ENCODE measurements at regions not wholly inside any gene's neighbourhood (a gene's known extent, or its start where the extent isn't known, plus 50 kb on each side); places are given as distances from the start of the nearest gene placed in this dataset.
"Not testable (repeated sequence)": the region's sequence is repeated elsewhere in the genome, so short reads cannot be mapped to it uniquely, and the experiment has no call there.

DNA sequence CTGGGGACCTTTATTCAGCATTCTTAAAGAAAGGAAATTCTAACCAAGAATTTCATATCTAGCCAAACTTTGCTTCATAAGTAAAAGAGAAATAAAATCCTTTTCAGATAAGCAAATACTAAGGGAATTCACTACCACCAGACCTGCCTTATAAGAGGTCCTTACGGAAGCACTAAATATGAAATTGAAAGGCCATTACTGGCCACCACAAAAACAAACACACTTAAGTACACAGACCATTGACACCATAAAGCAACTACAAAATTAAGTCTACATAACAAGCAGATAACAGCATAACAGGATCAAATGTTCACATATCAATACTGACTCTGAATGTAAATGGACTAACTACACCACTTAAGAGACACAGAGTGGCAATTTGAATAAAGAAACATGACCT, 361.4 kb upstream of the POU5F2 start:
- ChIA-PET POLR2A (no interaction called here), CTCF (no interaction called here)
- H3K9me3 Mint-ChIP-seq: peaks cover 32% of the 10 kb centered on the region
- H3K4me3 Mint-ChIP-seq: no peak overlapping the region
- no peak overlapping the region for H3K27ac Mint-ChIP-seq
- peaks cover 56% of the 10 kb centered on the region for H3K4me1 Mint-ChIP-seq (ENCODE audit: low read depth)
- H3K36me3 Mint-ChIP-seq: peaks cover 60% of the 10 kb centered on the region
- intact Hi-C loops (cut with micrococcal nuclease): no loop called here
- no peaks in the 10 kb centered on the region for H3K27me3 Mint-ChIP-seq
- DNase-seq: no peak

GRCh38 chr5:94097384-94097783, 356.0 kb upstream of the POU5F2 start:
- H3K36me3 Mint-ChIP-seq: peaks cover 29% of the 10 kb centered on the region
- DNase-seq; H3K27me3 Mint-ChIP-seq; POLR2A ChIA-PET; H3K27ac Mint-ChIP-seq; H3K4me3 Mint-ChIP-seq; intact Hi-C loops (cut with micrococcal nuclease); CTCF ChIA-PET: not testable (repeated sequence)
- peaks cover 31% of the 10 kb centered on the region for H3K4me1 Mint-ChIP-seq (ENCODE audit: low read depth)
- peaks cover 11% of the 10 kb centered on the region for H3K9me3 Mint-ChIP-seq

- POLR2A ChIA-PET: no interaction called here
- Mint-ChIP-seq H3K27me3 (no peaks in the 10 kb centered on the region), H3K27ac (no peak overlapping the region), H3K4me1 (ENCODE audit: low read depth) (peaks cover 26% of the 10 kb centered on the region), H3K9me3 (peaks cover 3% of the 10 kb centered on the region), H3K4me3 (no peak overlapping the region), H3K36me3 (peaks cover 16% of the 10 kb centered on the region)
- CTCF ChIA-PET: interaction anchor here (0.7 kb wide), 1 partner anchor 8 kb away, joined by 3 read pairs; no protein-coding TSS in a partner anchor
- DNase-seq: no peak
- intact Hi-C loops (cut with micrococcal nuclease): no loop called here
Measured at GRCh38 chr5:94094793-94095441, 353.5 kb upstream of the POU5F2 start.

GRCh38 chr5:94093300-94093699, 351.9 kb upstream of the POU5F2 start:
- Mint-ChIP-seq H3K27ac (no peak overlapping the region), H3K27me3 (no peaks in the 10 kb centered on the region), H3K9me3 (peaks cover 3% of the 10 kb centered on the region), H3K4me1 (ENCODE audit: low read depth) (peaks cover 18% of the 10 kb centered on the region), H3K4me3 (no peak overlapping the region), H3K36me3 (peaks cover 7% of the 10 kb centered on the region)
- POLR2A ChIA-PET: no interaction called here
- intact Hi-C loops (cut with micrococcal nuclease): no loop called here
- DNase-seq: no peak
- CTCF ChIA-PET: no interaction called here

GRCh38 chr5:94086635-94087034, 345.2 kb upstream of the POU5F2 start:
- H3K9me3 Mint-ChIP-seq; intact Hi-C loops (cut with micrococcal nuclease); H3K36me3 Mint-ChIP-seq; POLR2A ChIA-PET; H3K27ac Mint-ChIP-seq; DNase-seq; H3K4me3 Mint-ChIP-seq; H3K27me3 Mint-ChIP-seq: not testable (repeated sequence)
- peaks cover 15% of the 10 kb centered on the region for H3K4me1 Mint-ChIP-seq (ENCODE audit: low read depth)
- CTCF ChIA-PET: interaction anchor here (1.1 to 1.2 kb wide), 2 partner anchors 8 to 12 kb away, joined by 3 read pairs; no protein-coding TSS in a partner anchor

GRCh38 chr5:94086194-94086593, 344.8 kb upstream of the POU5F2 start:
- peaks cover 19% of the 10 kb centered on the region for H3K4me1 Mint-ChIP-seq (ENCODE audit: low read depth)
- H3K27me3 Mint-ChIP-seq: no peaks in the 10 kb centered on the region
- POLR2A ChIA-PET: no interaction called here

DNA sequence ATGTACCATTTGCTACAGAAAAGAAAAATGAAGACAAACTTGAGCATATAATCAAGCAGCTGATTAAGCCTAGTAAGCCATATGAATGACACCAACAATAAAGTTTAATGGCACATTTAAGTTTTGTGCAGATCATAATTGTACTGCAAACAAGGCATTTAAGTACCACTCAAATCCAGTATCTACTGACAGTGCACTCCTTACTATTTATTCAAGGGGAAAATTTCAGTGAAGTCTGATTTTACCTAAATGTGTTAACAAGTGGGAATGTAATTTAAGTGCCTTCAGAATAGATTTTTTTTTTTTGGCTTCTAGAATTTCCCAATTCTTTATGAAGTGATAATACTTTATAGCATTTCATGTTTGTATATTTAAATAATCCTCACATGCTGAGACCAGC, 341.0 kb upstream of the POU5F2 start:
- Mint-ChIP-seq H3K36me3 (peaks cover 3% of the 10 kb centered on the region), H3K4me3 (no peak overlapping the region), H3K9me3 (peaks cover 2% of the 10 kb centered on the region), H3K27me3 (no peaks in the 10 kb centered on the region), H3K4me1 (ENCODE audit: low read depth) (peaks cover 25% of the 10 kb centered on the region), H3K27ac (no peak overlapping the region)
- CTCF ChIA-PET: no interaction called here
- intact Hi-C loops (cut with micrococcal nuclease): no loop called here
- POLR2A ChIA-PET: no interaction called here
- DNase-seq: no peak

More at GRCh38 chr5:94086194-94086593, 344.8 kb upstream of the POU5F2 start:
- CTCF ChIA-PET: interaction anchor here (0.6 to 1.2 kb wide), 3 partner anchors 9 to 124 kb away, joined by 3 read pairs; no protein-coding TSS in a partner anchor
- intact Hi-C loops (cut with micrococcal nuclease): no loop called here
- Mint-ChIP-seq H3K4me3 (no peak overlapping the region), H3K36me3 (peaks cover 3% of the 10 kb centered on the region), H3K27ac (no peak overlapping the region), H3K9me3 (peaks cover 2% of the 10 kb centered on the region)
- no peak for DNase-seq

DNA sequence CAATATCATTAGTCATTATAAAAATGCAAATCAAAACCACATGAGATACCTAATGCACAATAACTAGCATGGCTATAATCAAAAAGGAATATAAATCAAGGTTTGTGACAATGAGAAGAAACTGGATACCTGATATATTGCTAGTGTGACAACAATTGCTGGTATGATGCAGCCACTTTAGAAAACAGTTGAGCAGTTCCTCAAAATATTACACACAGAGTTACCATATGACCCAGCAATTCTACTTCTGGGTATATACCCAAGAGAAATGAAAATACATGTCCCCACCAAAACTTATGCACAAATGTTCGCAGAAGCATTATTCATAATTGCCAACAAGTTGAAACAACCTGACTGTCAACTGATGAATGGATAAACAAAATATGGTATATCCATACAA, 339.7 kb upstream of the POU5F2 start:
- intact Hi-C loops (cut with micrococcal nuclease): no loop called here
- Mint-ChIP-seq H3K27ac (no peak overlapping the region), H3K4me3 (no peak overlapping the region), H3K9me3 (peaks cover 2% of the 10 kb centered on the region), H3K27me3 (no peaks in the 10 kb centered on the region), H3K36me3 (peaks cover 3% of the 10 kb centered on the region), H3K4me1 (ENCODE audit: low read depth) (peaks cover 25% of the 10 kb centered on the region)
- no peak for DNase-seq
- CTCF ChIA-PET: interaction anchor here (1.0 kb wide), 1 partner anchor 165 kb away, joined by 3 read pairs; no protein-coding TSS in a partner anchor
- POLR2A ChIA-PET: no interaction called here

- CTCF ChIA-PET: no interaction called here
- H3K36me3 Mint-ChIP-seq: peaks cover 3% of the 10 kb centered on the region
- no peak overlapping the region for H3K4me3 Mint-ChIP-seq
- intact Hi-C loops (cut with micrococcal nuclease): no loop called here
- H3K9me3 Mint-ChIP-seq: peaks cover 2% of the 10 kb centered on the region
- H3K4me1 Mint-ChIP-seq (ENCODE audit: low read depth): peaks cover 28% of the 10 kb centered on the region
- DNase-seq: no peak
- no peak overlapping the region for H3K27ac Mint-ChIP-seq
- POLR2A ChIA-PET: no interaction called here
- H3K27me3 Mint-ChIP-seq: no peaks in the 10 kb centered on the region
Measured at GRCh38 chr5:94080390-94080789, 339.0 kb upstream of the POU5F2 start.

- H3K9me3 Mint-ChIP-seq: peaks cover 11% of the 10 kb centered on the region
- ChIA-PET POLR2A (no interaction called here), CTCF (no interaction called here)
- H3K4me1 Mint-ChIP-seq (ENCODE audit: low read depth): peaks cover 15% of the 10 kb centered on the region
- no peaks in the 10 kb centered on the region for H3K27me3 Mint-ChIP-seq
- no peak overlapping the region for H3K27ac Mint-ChIP-seq
- no peak for DNase-seq
- H3K4me3 Mint-ChIP-seq: no peak overlapping the region
- intact Hi-C loops (cut with micrococcal nuclease): no loop called here
- H3K36me3 Mint-ChIP-seq: peaks cover 23% of the 10 kb centered on the region
Measured at GRCh38 chr5:94072116-94072515, 330.7 kb upstream of the POU5F2 start.

DNA sequence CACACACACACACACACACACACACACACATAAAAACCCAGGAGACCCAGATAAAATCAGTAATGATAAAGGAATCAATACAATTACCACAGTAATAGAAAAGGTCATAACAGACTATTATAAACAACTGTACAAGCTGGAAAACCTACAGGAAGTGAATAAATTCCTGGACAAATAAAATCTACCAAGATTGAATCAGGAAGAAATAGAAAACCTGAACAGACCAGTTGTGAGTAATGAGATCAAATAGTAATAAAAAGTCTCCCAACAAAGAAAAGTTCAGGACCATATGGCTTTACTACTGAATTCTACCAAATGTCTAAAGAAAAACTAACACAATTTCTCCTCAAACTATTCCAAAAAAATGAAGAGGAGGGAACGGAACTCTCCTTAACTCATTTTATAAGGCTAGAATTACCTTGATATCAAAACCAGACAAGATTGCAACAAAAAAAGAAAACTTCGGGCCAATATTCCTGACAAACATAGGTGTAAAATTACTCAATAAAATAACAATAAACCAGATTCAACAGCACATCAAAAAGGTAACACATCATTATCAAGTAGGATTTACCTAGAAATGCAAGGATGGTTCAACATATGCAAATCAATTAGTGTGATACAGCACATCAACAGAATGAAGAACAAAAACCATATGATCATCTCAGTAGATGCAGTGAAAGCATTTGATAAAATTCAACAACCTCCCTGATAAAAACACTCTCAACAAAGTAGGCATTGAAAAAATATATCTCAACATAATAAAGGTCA, 325.2 kb upstream of the POU5F2 start:
- intact Hi-C loops (cut with micrococcal nuclease): no loop called here
- Mint-ChIP-seq H3K27me3 (no peaks in the 10 kb centered on the region), H3K36me3 (peaks cover 50% of the 10 kb centered on the region), H3K4me3 (no peak overlapping the region), H3K27ac (no peak overlapping the region), H3K9me3 (peaks cover 49% of the 10 kb centered on the region), H3K4me1 (ENCODE audit: low read depth) (peaks cover 20% of the 10 kb centered on the region)
- POLR2A ChIA-PET: no interaction called here
- no peak for DNase-seq
- CTCF ChIA-PET: no interaction called here

DNA sequence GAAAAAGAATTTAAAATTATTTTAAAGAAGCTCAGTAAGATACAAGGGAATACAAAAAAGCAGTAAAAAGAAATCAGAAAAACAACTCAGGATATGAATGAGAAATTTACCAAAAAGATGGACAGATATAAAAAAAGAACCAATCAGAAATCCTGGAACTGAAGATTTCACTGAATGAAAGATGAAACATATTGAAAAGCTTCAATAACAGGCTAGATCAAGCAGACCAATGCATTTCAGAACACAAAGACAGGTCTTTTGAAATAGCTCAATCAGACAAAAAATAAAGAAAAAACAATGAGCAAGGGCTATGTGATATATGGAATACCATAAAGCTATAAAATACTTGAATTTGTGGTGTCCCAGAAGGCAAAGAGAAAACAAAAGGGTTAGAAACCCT, 322.6 kb upstream of the POU5F2 start:
- H3K9me3 Mint-ChIP-seq: peaks cover 49% of the 10 kb centered on the region

DNA sequence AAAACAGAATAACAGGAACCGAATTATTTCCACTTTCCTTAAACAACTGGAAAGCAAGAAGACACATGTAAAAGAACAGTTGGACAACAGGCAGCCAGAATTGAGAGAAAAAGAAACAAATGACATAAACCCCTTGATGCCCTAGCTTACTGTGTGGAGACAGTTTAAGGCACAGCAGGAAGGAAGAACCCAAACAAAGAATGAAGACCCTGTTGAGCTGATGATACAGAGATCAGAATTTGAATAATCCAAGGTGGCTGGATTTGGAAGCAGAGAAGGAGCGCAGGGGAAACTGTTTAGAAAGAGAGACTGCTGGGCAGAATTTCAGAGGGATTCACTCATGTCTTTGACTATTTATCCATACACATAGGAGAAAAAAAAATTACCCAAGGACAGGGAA, 316.3 kb upstream of the POU5F2 start:
- no peaks in the 10 kb centered on the region for H3K9me3 Mint-ChIP-seq
- ChIA-PET POLR2A (no interaction called here), CTCF (no interaction called here)
- H3K27me3 Mint-ChIP-seq: no peaks in the 10 kb centered on the region
- H3K36me3 Mint-ChIP-seq: peaks cover 23% of the 10 kb centered on the region
- H3K27ac Mint-ChIP-seq: no peak overlapping the region
- H3K4me1 Mint-ChIP-seq (ENCODE audit: low read depth): peaks cover 20% of the 10 kb centered on the region
- intact Hi-C loops (cut with micrococcal nuclease): no loop called here
- H3K4me3 Mint-ChIP-seq: no peak overlapping the region
- no peak for DNase-seq

More for the DNA sequence above, 322.6 kb upstream of the POU5F2 start:
- Mint-ChIP-seq H3K4me3 (no peak overlapping the region), H3K27ac (no peak overlapping the region), H3K4me1 (ENCODE audit: low read depth) (peaks cover 15% of the 10 kb centered on the region), H3K27me3 (no peaks in the 10 kb centered on the region), H3K36me3 (peaks cover 55% of the 10 kb centered on the region)
- DNase-seq: no peak
- POLR2A ChIA-PET: no interaction called here
- intact Hi-C loops (cut with micrococcal nuclease): no loop called here
- CTCF ChIA-PET: interaction anchor here (0.6 to 0.8 kb wide), 2 partner anchors 351 to 674 kb away, joined by 3 read pairs; no protein-coding TSS in a partner anchor

All from activated CD4-positive, alpha-beta memory T cell treated with anti-CD3 and anti-CD28 coated beads for 36 hours (primary cell).